GM12891 (cell line): ENCODE measurements at regions not wholly inside any gene's neighbourhood (a gene's known extent, or its start where the extent isn't known, plus 50 kb on each side); places are given as distances from the start of the nearest gene placed in this dataset.
"Not testable (repeated sequence)": the region's sequence is repeated elsewhere in the genome, so short reads cannot be mapped to it uniquely, and the experiment has no call there.

Experiments
- DNase-seq: peaks from one replicate; pipeline ENCODE4 v3.0.0; 2011; ENCODE audit warnings: low spot score; ENCODE audit not compliant: insufficient read length
- FAIRE-seq: peaks from 2 replicates; lab custom pipeline; 2011; peaks lifted over from hg19 to GRCh38; lab: Jason Lieb, UNC
- PAX5 ChIP-seq: IDR thresholded peaks from 2 replicates; pipeline ENCODE4 v1.6.1; 2011; ENCODE audit warnings: low read length, moderate library complexity, mild to moderate bottlenecking; ENCODE audit not compliant: insufficient read depth, severe bottlenecking
- POLR2A ChIP-seq: IDR thresholded peaks from 2 replicates; pipeline ENCODE4 v1.6.1; 2011; ENCODE audit warnings: low read depth, low read length, control low read depth
- POLR2AphosphoS5 ChIP-seq: IDR thresholded peaks from 2 replicates; pipeline ENCODE4 v1.6.1; 2011; ENCODE audit warnings: low read depth, low read length, control low read depth
- POU2F2 ChIP-seq: IDR thresholded peaks from 2 replicates; pipeline ENCODE4 v1.6.1; 2011; ENCODE audit warnings: low read depth, mild to moderate bottlenecking, control low read depth, low read length, moderate library complexity
- SPI1 ChIP-seq: IDR thresholded peaks from 2 replicates; pipeline ENCODE4 v1.6.1; 2011; ENCODE audit warnings: low read depth, low read length, control low read depth
- TAF1 ChIP-seq: IDR thresholded peaks from 2 replicates; pipeline ENCODE4 v1.6.1; 2011; ENCODE audit warnings: low read depth, low read length, control low read depth

DNA sequence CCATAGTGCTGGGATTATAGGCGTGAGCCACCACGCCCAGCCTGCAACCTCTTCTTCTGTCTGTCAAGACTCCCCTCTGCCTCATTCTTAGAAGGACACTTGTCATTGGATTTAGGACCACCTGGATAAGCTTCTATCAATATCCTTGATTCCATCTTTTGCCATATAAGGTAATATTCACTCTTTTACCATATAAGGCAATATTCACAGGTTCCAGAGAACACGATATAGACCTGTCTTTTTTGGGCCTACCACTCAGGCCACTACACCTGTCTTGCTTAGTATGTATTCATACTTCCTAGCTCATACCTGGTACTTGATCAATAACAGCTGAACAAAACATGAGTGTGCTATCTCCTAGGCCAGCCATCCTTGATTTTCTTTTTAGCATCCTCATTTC, 149.2 kb upstream of the TOX3 start:
- TF ChIP-seq PAX5 (no peak), TAF1 (no peak), SPI1 (no peak), POU2F2 (no peak), POLR2A (no peak), POLR2AphosphoS5 (no peak)
- no peak for FAIRE-seq
- no peak for DNase-seq

DNA sequence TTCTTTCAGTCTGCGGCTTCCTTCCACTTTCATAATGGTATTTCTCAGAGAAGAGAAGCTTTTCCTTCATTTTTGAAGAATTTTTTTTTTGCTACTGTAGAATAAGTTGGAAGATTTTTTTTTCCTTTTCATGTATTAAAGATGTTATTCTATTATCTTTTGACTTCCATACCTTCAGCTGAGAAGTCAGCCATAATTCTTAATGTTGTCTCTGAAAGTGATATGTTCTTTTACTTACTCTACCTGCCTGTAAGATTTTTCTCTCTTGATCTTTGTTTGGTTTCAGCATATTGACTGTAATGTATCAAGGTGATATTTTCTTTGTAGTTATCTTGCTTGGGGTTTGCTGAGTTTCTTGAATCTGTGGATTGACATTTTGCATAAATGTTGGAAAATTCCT, 143.5 kb upstream of the TOX3 start:
- TF ChIP-seq POLR2A = no peak
- TF ChIP-seq SPI1 = no peak
- TF ChIP-seq PAX5 = no peak
- no peak for TF ChIP-seq POLR2AphosphoS5
- TF ChIP-seq POU2F2 = no peak
- no peak for TF ChIP-seq TAF1
- FAIRE-seq (no peak), DNase-seq (no peak)

DNA sequence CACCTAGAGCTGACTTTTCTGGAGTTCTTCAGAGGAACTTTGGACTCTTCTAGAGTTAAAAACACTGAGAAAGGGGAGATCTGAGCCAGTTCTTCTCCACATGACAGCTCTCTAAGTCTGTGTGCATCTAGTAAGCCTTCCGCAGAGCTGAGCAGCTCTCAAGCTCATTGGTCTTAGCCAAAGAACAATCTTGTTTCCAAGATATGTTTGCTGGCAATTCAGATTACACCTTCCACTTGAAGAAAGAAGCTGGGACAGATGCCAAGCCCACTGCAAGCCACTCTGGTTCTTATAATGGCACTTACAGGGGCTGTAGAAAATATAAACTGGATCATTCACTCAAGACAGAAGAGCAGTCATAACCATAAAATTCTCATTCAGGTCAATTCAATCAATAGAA, 134.1 kb upstream of the TOX3 start:
- no peak for FAIRE-seq
- TF ChIP-seq POU2F2 (no peak), POLR2A (no peak), PAX5 (no peak), POLR2AphosphoS5 (no peak), SPI1 (no peak), TAF1 (no peak)
- DNase-seq = no peak

GRCh38 chr16:52677501-52677900, 130.6 kb upstream of the TOX3 start:
- TF ChIP-seq SPI1 (no peak), PAX5 (no peak), POU2F2 (no peak), TAF1 (no peak)
- FAIRE-seq (no peak), DNase-seq (no peak)

DNA sequence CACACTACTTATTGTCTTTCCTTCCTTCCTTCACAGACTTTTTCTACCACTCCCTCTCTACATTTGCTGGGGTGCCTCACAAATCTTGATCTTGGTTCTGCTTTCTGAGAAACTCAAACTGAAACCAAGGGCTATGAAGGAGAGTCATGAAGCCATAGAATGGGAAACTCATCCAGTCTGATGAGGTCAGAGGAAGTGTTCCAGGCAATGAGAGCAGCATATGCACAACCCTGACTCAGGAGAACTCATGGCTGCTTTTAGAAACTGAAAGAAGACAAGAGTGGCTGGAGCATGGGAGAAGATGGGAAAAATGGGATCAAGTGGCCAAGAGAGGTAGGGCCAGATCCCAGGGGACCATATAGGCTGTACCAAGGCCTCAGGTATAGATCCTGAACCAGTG, 130.0 kb upstream of the TOX3 start:
- no peak for DNase-seq
- FAIRE-seq = no peak
- TF ChIP-seq POU2F2 = no peak
- no peak for TF ChIP-seq POLR2A
- no peak for TF ChIP-seq PAX5
- TF ChIP-seq POLR2AphosphoS5 = no peak
- TF ChIP-seq SPI1 = no peak
- no peak for TF ChIP-seq TAF1

- FAIRE-seq (no peak), DNase-seq (no peak)
- TF ChIP-seq TAF1 = no peak
- no peak for TF ChIP-seq POU2F2
- TF ChIP-seq SPI1 = no peak
- TF ChIP-seq PAX5 = no peak
- TF ChIP-seq POLR2AphosphoS5 = no peak
- no peak for TF ChIP-seq POLR2A
Observed at GRCh38 chr16:52671590-52671989, 124.6 kb upstream of the TOX3 start.

- TF ChIP-seq POU2F2 = no peak
- no peak for TF ChIP-seq POLR2AphosphoS5
- TF ChIP-seq SPI1 = no peak
- no peak for TF ChIP-seq PAX5
- TF ChIP-seq TAF1 = no peak
- no peak for TF ChIP-seq POLR2A
- DNase-seq (no peak), FAIRE-seq (no peak)
Observed at GRCh38 chr16:52657924-52658323, 111.0 kb upstream of the TOX3 start.

GRCh38 chr16:52655916-52656315, 109.0 kb upstream of the TOX3 start:
- not testable (repeated sequence) for FAIRE-seq, DNase-seq

DNA sequence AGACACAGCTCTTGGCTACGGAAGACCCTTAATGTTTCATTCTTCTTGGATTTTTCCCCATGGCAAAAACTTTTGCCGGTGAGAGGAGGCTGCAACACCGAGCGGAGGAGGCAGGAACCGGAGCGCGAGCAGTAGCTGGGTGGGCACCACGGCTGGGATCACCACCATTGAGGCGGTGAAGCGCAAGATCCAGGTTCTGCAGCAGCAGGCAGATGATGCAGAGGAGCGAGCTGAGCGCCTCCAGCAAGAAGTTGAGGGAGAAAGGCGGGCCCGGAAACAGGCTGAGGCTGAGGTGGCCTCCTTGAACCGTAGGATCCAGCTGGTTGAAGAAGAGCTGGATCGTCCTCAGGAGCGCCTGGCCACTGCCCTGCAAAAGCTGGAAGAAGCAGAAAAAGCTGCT, 108.2 kb upstream of the TOX3 start:
- not testable (repeated sequence) for DNase-seq, FAIRE-seq

- no peak for FAIRE-seq
- no peak for DNase-seq
- TF ChIP-seq POU2F2 (no peak), PAX5 (no peak), POLR2A (no peak), SPI1 (no peak), TAF1 (no peak), POLR2AphosphoS5 (no peak)
Observed at GRCh38 chr16:52652033-52652432, 105.1 kb upstream of the TOX3 start.

GRCh38 chr16:52650789-52651188, 103.8 kb upstream of the TOX3 start:
- TF ChIP-seq SPI1 = no peak
- no peak for TF ChIP-seq PAX5
- TF ChIP-seq POLR2A = no peak
- no peak for TF ChIP-seq POLR2AphosphoS5
- no peak for TF ChIP-seq POU2F2
- TF ChIP-seq TAF1 = no peak
- DNase-seq (no peak), FAIRE-seq (no peak)

DNA sequence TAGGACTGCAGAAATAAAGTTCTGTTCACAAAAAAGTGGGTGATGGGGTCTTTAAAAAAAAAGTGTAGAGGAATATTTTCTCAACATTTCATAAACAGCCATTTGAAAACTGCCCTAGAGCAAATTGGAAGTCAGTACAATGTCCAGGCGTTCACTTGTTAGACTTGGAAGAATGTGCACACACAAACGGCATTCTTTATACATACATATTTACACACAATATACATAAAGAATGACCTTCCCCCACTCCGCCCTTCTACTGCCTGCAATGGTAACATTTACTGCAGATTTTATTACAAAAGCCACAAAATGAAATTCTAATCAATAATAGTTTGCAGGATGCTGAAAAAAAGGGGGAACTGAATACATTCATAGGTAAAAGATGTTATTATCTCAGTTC, 103.4 kb upstream of the TOX3 start:
- no peak for DNase-seq
- TF ChIP-seq POLR2AphosphoS5 (no peak), PAX5 (no peak), SPI1 (no peak), POU2F2 (no peak), POLR2A (no peak), TAF1 (no peak)
- FAIRE-seq = no peak
